ENCODE measurements at regions not wholly inside any gene's neighbourhood (a gene's known extent, or its start where the extent isn't known, plus 50 kb on each side); places are given as distances from the start of the nearest gene placed in this dataset.

GRCh38 chr1:55426619-55427018, 211.5 kb upstream of the USP24 start (continued):
- TF ChIP-seq FOXA3 (CRISPR knock-in tag; IDR thresholded peaks at IDR 0.05) (peak; percentile 77), GATAD2A (CRISPR knock-in tag; IDR thresholded peaks at IDR 0.05) (0 out of 2 replicates have a peak, but pooled peaks have one; percentile 18), ZNF773 (CRISPR knock-in tag; IDR thresholded peaks at IDR 0.05; ENCODE audit: borderline replicate concordance) (no peak), FOXK1 (CRISPR knock-in tag; IDR thresholded peaks at IDR 0.05; ENCODE audit: borderline replicate concordance, low read depth) (peak; percentile 54; the same call in 1 of the 2 replicates)

GRCh38 chr1:55426156-55426555, 211.0 kb upstream of the USP24 start:
- no TSS peak for BruUV-seq (replicated peaks)
- WGBS (ENCODE audit: low lambda C conversion rate), result 91% methylated on average over 5 of the region's 5 CpGs
- no peak overlapping the region for H3K4me2 ChIP-seq (ENCODE audit: low read depth, low read length)
- ATAC-seq (no peak), FAIRE-seq (no peak), DNase-seq (ENCODE audit: low spot score) (no peak)
- TF ChIP-seq ZNF629 (CRISPR knock-in tag; conservative IDR thresholded peaks at IDR 0.05) (peak; percentile 63), ZNF468 (CRISPR knock-in tag; IDR thresholded peaks at IDR 0.05) (no peak)
- TF ChIP-seq, protein P1, sequence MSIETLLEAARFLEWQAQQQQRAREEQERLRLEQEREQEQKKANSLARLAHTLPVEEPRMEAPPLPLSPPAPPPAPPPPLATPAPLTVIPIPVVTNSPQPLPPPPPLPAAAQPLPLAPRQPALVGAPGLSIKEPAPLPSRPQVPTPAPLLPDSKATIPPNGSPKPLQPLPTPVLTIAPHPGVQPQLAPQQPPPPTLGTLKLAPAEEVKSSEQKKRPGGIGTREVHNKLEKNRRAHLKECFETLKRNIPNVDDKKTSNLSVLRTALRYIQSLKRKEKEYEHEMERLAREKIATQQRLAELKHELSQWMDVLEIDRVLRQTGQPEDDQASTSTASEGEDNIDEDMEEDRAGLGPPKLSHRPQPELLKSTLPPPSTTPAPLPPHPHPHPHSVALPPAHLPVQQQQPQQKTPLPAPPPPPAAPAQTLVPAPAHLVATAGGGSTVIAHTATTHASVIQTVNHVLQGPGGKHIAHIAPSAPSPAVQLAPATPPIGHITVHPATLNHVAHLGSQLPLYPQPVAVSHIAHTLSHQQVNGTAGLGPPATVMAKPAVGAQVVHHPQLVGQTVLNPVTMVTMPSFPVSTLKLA (IDR thresholded peaks at IDR 0.05), result peak; percentile 91
- peaks cover 81% of the 10 kb centered on the region for H3K4me1 ChIP-seq (ENCODE audit: insufficient read depth, low read length)
- no peaks in the 10 kb centered on the region for H3K27me3 ChIP-seq (ENCODE audit: control insufficient read depth in 1 of 2, insufficient read depth in 2 of 2, low read length in 2 of 2)
- no peak overlapping the region for H3K4me3 ChIP-seq (replicated peaks in 1 of 3; ENCODE audit: insufficient read depth in 1 of 3, low read depth in 2 of 3, low read length in 3 of 3)
- intact Hi-C loops (cut with micrococcal nuclease; ENCODE audit: unreplicated experiment) (loop anchor here (5.0 kb wide), 1 partner anchor 106 kb away; no protein-coding TSS in a partner anchor), in situ Hi-C loops (cut with HindIII; ENCODE audit: extremely low pct_ligation_motif_present, low pct_unique_long_range_greater_than_20kb) (no loop called here)
- H2AFZ ChIP-seq (ENCODE audit: low read length), result no peak overlapping the region
- CTCF ChIA-PET (ENCODE audit: low intra/inter-chr PET ratio, low total read pairs), result no interaction called here
- POLR2A ChIA-PET, result no interaction called here
- H3K9ac ChIP-seq (ENCODE audit: insufficient read depth, low read depth, low read length), result no peak overlapping the region
- H3K27ac ChIP-seq (ENCODE audit: extremely low read length, insufficient read depth, low read length), result no peak overlapping the region
- no peaks in the 10 kb centered on the region for H3K36me3 ChIP-seq (replicated peaks in 1 of 2; ENCODE audit: control insufficient read depth in 1 of 2, insufficient read depth in 2 of 2, low read length in 2 of 2)
- H4K20me1 ChIP-seq (ENCODE audit: insufficient read depth, low read length), result no peaks in the 10 kb centered on the region
- no peaks in the 10 kb centered on the region for H3K9me3 ChIP-seq (ENCODE audit: low read length)
- H3K79me2 ChIP-seq (ENCODE audit: insufficient read depth, low read length), result no peaks in the 10 kb centered on the region
